ENCODE measurements at regions not wholly inside any gene's neighbourhood (a gene's known extent, or its start where the extent isn't known, plus 50 kb on each side); places are given as distances from the start of the nearest gene placed in this dataset.
A peak's percentile ranks its signal among the peaks of the same experiment; 100 is the strongest.

GRCh38 chr11:116278076-116278475 lies 494.7 kb downstream of the BUD13 start:
- DNase-seq (ENCODE audit: insufficient read length, low spot score) (no peak), FAIRE-seq (no peak)

- FAIRE-seq, result peak; percentile 72
- DNase-seq (ENCODE audit: insufficient read length, low spot score), result peak; percentile 67
Measured at GRCh38 chr11:116276051-116277044, 496.4 kb downstream of the BUD13 start.

GRCh38 chr11:116275635-116276034 lies 497.2 kb downstream of the BUD13 start:
- no peak for DNase-seq (ENCODE audit: insufficient read length, low spot score)
- FAIRE-seq, result no peak

GRCh38 chr11:116274521-116274920 lies 498.3 kb downstream of the BUD13 start:
- DNase-seq (ENCODE audit: insufficient read length, low spot score), result no peak
- FAIRE-seq, result no peak

GRCh38 chr11:116272181-116272789 lies 500.5 kb downstream of the BUD13 start:
- no peak for FAIRE-seq
- DNase-seq (ENCODE audit: insufficient read length, low spot score), result no peak

- DNase-seq (ENCODE audit: insufficient read length, low spot score) (no peak), FAIRE-seq (no peak)
Measured at GRCh38 chr11:116271479-116271878, 501.3 kb downstream of the BUD13 start.

- FAIRE-seq (no peak), DNase-seq (ENCODE audit: insufficient read length, low spot score) (no peak)
Measured at GRCh38 chr11:116267146-116267545, 505.6 kb downstream of the BUD13 start.

- DNase-seq (ENCODE audit: insufficient read length, low spot score), result no peak
- FAIRE-seq, result no peak
Measured at GRCh38 chr11:116263770-116264169, 509.0 kb downstream of the BUD13 start.

GRCh38 chr11:116263019-116263418 lies 509.8 kb downstream of the BUD13 start:
- DNase-seq (ENCODE audit: insufficient read length, low spot score), result no peak
- no peak for FAIRE-seq

- DNase-seq (ENCODE audit: insufficient read length, low spot score) (no peak), FAIRE-seq (no peak)
Measured at GRCh38 chr11:116262370-116262769, 510.4 kb downstream of the BUD13 start.

GRCh38 chr11:116261606-116262005 lies 511.2 kb downstream of the BUD13 start:
- DNase-seq (ENCODE audit: insufficient read length, low spot score) (no peak), FAIRE-seq (no peak)

GRCh38 chr11:116258821-116259220 lies 514.0 kb downstream of the BUD13 start:
- no peak for FAIRE-seq
- no peak for DNase-seq (ENCODE audit: insufficient read length, low spot score)

GRCh38 chr11:116257883-116258282 lies 514.9 kb downstream of the BUD13 start:
- DNase-seq (ENCODE audit: insufficient read length, low spot score) (no peak), FAIRE-seq (no peak)

GRCh38 chr11:116257092-116257491 lies 515.7 kb downstream of the BUD13 start:
- FAIRE-seq, result no peak
- no peak for DNase-seq (ENCODE audit: insufficient read length, low spot score)

- no peak for DNase-seq (ENCODE audit: insufficient read length, low spot score)
- no peak for FAIRE-seq
Measured at GRCh38 chr11:116256215-116256614, 516.6 kb downstream of the BUD13 start.

- no peak for FAIRE-seq
- no peak for DNase-seq (ENCODE audit: insufficient read length, low spot score)
Measured at GRCh38 chr11:116255321-116255953, 517.4 kb downstream of the BUD13 start.

- FAIRE-seq (no peak), DNase-seq (ENCODE audit: insufficient read length, low spot score) (no peak)
Measured at GRCh38 chr11:116250155-116250554, 522.6 kb downstream of the BUD13 start.

- DNase-seq (ENCODE audit: insufficient read length, low spot score), result no peak
- no peak for FAIRE-seq
Measured at GRCh38 chr11:116249561-116249960, 523.2 kb downstream of the BUD13 start.

GRCh38 chr11:116244889-116245288 lies 527.9 kb downstream of the BUD13 start:
- FAIRE-seq, result no peak
- DNase-seq (ENCODE audit: insufficient read length, low spot score), result no peak

GRCh38 chr11:116244439-116244838 lies 528.3 kb downstream of the BUD13 start:
- DNase-seq (ENCODE audit: insufficient read length, low spot score) (no peak), FAIRE-seq (no peak)

GRCh38 chr11:116243991-116244390 lies 528.8 kb downstream of the BUD13 start:
- no peak for DNase-seq (ENCODE audit: insufficient read length, low spot score)
- FAIRE-seq, result no peak
